NCI-H526 (cell line): ENCODE measurements at regions not wholly inside any gene's neighbourhood (a gene's known extent, or its start where the extent isn't known, plus 50 kb on each side); places are given as distances from the start of the nearest gene placed in this dataset.

ENCODE experiments used
- DNase-seq, 2 experiments: peaks; one replicate each; lab custom pipeline; 2025; lab: John Stamatoyannopoulos, UW

DNA sequence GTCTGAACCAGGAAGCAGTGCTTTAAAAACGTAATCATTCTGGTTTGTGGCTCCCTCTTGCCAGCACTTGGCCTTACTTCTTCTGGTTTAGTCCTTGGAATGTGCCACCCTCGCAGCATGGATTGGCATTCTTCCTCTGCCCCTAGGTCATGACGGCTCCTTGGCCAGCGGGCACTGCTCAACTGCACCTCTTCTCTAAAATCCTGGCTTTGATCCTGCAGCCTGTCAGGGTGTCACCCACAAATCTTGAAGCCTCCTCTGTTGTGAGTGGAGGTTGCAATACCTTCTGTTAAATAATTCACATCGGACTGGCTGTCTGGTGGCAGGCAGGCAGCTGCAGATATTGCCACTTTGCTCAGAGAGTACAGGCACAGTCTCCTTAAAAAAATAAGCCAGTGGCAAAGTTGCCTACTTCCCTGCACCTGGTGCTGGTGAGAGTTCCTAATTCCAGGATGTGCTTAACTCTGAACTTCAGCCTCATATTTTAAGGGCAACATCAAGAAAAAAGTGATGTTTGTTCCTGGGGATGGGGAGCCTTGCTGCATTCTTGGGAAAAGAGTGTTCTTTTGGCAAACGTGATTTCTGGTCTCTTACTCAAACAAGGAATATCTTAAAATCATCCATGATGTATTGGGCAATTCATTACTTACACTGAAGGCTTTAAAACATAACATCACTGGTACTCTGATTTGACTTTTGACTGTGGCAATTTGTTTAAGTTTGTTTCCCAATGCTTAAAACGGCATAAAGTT lies 179.8 kb downstream of the FOXA2 start:
- no peak for DNase-seq

- peak; percentile 82 to 92 for DNase-seq
Measured at GRCh38 chr20:22403632-22404361, 180.6 kb downstream of the FOXA2 start.

GRCh38 chr20:22403022-22403631 lies 181.2 kb downstream of the FOXA2 start:
- DNase-seq, result peak; percentile 43 to 45

DNA sequence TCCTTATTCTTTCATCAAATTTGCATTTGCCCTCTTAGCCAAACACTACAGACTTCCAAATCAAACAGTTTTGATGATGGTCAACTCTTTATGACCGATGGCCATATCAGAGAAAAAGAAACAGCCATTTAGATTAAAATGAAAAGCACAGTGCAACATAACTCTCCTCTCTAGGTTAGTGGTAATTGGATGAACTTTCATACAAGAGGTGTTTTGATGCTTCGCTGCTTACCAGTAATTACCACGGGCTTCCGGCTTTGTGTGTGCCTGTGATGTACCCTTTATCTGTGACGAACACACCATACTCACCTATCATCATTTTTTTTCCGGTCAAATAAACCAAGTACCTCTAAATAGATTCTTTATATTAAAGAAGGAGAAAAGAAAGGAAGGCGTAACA lies 181.8 kb downstream of the FOXA2 start:
- DNase-seq, result peak; percentile 60 to 79

DNA sequence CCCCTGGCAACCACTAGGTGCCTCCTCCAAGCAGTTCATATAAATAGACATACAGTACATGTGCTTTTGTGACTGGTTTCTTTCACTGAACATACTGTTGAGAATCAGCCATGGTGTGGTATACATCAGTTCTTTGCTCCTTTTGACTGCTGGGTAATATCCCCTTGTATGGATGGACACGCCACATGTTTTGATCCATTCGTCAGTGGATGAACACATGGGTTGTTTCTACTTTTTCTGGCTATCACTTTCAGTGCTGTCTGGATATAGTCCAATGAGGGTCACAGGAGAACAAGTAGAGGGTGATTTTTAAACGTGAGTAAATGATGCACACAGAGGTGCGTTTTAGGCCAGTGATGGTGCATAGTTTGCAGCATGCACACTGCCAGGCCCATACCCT lies 183.9 kb downstream of the FOXA2 start:
- DNase-seq, result no peak

- no peak for DNase-seq
Measured at GRCh38 chr20:22394583-22394982, 189.8 kb downstream of the FOXA2 start.

GRCh38 chr20:22390543-22390903 lies 193.8 kb downstream of the FOXA2 start:
- DNase-seq, result no peak

DNA sequence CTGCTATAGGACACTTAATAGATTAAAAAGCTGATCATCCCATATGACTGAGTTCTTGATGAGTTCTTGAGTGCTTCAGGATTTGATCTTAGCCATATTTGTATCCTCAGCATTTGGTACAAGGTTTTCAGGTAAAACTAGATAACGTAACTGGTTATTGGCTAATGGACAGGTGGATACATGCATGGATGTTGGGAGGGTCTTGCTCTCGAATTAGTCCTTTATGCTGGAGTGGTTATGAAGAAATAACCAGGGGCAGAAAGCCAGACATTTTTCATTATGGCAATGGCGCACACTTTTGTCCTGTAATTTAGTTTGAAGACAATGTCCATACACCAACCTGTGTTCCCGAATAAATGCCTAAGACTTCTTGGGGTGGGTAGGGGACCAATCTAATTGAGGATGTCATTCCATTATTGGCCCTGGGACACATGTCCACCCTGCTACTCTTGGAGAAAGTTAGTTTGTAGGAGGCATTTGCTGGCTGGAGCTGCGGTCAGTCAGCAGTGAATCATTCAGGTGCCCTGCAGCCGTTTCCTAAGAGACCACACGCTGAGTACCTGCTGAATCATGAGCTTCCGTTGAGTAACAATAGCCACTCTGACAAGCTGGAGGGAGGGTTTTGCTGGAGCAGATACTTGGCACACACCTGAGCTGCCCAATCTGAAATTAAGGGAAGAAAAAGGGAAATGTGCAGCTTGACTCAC lies 194.4 kb downstream of the FOXA2 start:
- no peak for DNase-seq

GRCh38 chr20:22387452-22387851 lies 196.9 kb downstream of the FOXA2 start:
- DNase-seq, result no peak

DNA sequence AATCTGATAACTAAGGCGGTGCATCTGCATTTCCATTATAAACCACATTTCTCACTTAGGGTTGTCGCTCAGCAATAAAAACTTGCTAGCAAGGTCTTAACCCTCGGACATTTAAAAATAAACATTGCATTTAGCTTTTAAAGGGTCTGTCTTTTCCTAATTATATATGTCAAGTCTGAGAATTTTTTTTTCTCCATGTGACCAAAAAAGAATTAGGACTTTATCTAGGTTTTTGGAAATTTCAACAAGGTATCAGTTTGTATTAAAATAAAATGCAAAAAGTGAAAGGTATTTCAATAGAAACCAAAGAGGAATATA lies 198.1 kb downstream of the FOXA2 start:
- no peak for DNase-seq

DNA sequence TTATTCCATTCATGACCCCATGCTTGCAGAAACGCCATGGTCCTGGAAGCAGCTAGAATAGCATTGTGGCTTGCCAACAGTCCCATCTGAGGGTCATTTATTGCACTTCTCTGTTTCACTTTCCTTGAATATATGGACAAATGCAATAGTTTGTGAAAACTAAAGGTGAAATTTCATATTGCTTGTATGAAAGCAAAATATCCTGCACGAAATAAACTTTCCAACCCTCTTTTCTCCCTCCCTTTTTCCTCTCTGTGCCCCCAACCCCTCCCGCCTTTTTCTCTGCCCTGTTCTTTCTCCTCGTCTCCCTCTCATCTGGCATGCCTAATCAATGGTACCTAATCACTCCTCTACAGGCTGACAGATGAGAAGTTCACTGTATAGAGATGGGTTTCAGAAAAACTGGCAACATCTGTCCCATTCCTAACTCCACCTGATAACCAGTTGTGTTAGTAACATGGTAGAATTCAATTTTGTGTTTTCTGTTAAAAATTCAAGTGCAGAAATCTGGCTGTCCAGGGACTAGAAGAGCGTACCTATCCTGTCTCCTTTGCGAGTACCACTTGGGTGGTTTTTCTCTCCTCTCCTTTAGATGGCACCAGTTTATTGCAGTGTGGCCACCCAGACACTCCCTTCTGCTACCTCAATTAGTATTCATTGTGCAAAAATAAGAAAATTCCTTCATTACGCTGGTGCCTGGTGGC lies 198.6 kb downstream of the FOXA2 start:
- peak; percentile 48 to 76 for DNase-seq

DNA sequence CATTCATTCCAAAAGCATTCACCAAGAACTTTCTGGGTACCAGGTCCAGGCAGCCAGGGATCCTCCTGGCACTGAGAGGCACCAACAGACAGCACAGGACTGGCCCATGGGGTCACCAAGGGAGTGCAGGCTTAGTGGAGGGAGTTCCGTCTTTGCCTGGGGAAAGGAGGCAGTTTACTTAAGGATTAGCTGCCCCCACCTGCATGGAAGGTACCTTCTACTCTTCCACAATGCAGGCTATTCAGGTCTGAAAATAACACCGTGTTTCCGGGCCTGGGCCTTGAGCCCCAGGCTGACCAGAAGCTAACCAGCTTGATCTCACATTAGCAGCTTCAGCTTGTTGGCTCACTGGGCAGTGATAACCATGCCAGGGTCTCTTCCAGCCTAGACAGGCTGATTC lies 199.4 kb downstream of the FOXA2 start:
- DNase-seq, result no peak

DNA sequence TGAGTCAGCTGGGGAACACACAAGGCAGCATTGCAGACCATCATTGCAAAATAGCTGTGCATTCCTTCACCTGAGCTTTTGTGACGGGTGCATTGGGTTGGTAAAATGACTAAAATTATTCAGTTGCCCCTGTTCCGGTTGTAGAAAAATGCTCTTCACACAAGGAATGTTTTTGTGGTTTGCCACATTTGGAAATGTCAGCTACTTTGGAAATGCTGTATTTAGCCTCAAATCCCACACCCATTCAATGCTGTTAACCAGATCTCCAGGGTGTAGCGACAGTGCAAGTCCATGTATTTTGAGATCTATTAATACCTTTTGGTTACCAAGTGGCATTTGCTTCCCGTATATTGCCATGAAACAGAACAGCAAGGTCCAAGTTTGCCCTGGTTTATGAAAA lies 201.2 kb downstream of the FOXA2 start:
- no peak for DNase-seq

DNA sequence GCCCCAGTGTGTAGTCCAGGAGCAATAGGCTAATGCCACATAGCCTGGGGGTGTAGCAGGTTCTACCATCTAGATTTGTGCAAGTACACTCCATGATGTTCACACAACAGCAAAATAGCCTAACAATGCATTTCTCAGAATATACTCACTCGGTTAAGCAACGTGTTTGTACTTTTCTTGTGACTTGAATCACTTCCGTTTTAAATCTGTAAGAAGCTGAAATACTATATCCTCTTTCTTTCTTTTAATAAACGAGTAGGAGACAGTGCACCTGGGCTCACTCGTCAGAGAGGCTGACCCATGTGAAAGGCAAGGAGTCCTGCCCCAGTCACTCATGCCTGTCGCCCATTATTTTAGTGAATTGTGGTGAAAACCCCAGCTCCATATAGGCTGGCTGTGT lies 201.6 kb downstream of the FOXA2 start:
- peak in 1 of 2 experiments; percentile 17 for DNase-seq

DNA sequence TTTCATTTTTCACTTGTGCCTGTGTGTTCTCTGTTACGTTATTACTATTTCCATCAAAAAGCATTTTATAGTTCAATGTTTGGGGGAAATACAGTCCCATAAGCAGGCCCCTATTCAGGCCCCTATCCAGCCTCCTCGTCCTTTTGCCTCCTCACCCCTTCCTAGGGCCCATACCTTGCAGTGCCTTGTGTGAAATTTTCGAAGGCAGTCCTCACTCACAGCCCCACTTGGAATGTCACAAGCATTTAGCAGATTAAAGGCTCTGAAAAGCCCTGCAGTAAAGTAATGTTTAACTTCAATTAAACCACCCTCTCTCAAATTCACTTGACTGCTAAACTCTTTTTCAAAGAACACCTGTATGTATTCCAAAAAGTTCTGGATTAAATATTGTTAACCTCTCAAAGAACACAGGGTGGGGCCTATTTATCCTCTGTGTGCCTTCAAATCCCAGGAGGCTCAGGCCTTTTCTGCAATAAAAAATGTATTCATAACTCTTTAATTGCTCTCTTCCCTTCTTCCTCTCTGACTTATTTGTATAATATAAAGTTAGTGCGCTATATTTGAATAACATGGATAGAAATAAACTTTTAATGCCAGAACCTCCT lies 202.5 kb downstream of the FOXA2 start:
- peak in 1 of 2 experiments; percentile 54 for DNase-seq

DNA sequence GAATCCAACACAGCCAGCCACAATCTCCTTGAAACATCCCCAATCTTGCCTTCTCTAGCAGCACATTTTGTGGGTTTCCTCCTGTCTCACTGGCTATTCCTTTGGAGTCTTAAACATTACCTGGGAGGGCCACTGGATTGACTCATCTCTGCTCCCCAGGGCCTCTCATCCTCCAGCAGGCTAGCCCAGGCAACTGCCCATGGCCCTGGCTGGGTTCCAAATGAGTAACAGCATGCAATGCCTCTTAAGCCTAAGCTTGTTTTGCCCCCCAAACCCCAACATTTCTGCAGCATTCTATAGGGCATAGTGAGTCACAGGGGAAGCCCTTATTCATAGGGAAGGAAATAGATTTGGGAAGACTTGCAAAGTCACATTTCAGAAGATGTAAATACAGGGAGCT lies 204.9 kb downstream of the FOXA2 start:
- no peak for DNase-seq

- DNase-seq, result no peak
Measured at GRCh38 chr20:22374678-22375590, 209.4 kb downstream of the FOXA2 start.

DNA sequence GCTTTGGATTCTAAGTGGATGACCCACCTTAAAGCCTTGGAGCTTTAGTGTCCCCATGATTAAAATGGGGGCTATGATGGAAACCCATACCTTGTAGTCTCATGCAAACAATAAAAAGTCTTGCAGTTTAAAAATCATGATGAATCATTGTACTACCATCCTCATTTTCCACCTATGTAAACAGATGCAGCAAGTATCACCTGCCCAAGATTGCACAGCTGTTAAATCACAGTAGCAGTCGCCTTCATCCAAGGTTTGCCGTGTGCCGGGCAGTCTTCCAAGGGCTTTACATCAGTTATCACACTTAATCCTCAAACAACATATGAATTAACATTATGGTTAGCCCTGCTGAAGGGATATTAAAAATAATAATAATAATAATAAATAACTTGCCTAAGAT lies 210.3 kb downstream of the FOXA2 start:
- DNase-seq, result no peak

DNA sequence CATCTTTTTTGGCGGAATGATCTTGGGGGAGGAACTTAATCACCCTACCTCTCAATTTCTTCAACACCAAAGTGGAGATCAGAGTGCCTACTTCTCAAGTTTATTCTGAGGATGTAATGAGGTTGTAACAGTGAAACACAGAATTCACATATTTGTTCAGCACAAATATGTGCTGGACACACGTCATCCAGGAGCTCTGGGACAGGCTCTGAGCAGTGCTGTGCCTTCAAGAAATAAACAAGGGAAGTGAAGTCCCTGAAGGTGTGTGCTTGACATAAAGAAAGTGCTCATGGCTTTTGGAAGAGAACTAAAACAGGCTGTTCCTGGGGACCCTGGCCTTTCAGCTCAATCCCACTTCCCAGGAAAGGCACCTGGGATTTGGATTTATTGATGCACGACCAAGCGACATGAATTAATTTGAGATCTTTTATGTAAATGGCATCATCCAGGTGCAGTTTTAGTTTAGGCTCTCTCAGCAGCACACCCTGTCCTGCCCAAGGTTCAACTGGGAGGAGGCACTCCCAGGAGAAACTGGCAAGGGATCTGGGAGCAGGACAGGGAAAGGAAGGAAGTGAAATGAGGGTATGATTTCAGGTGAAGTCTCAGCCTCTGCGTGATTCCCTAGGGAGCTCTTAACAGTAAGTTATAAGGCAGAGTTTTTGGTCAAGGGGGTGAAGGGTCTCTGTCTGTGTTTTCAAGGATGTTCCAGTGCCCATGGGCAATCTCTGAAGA lies 211.0 kb downstream of the FOXA2 start:
- peak in 1 of 2 experiments; percentile 34 for DNase-seq

GRCh38 chr20:22371843-22372242 lies 212.5 kb downstream of the FOXA2 start:
- DNase-seq, result no peak
